AG04450 (cell line): ENCODE measurements at regions not wholly inside any gene's neighbourhood (a gene's known extent, or its start where the extent isn't known, plus 50 kb on each side); places are given as distances from the start of the nearest gene placed in this dataset.

Experiments
- CTCF ChIA-PET: fragments of 300-600, 350-600 bp; formaldehyde crosslinking; extraction: SDS; loops from one replicate; lab custom pipeline; 2022; ENCODE audit warnings: antibody characterized with exemption, inconsistent platforms; lab: Charles Lee
- POLR2A ChIA-PET: fragments of 350-600 bp; formaldehyde crosslinking; extraction: SDS; loops from one replicate; lab custom pipeline; 2021; ENCODE audit warnings: antibody characterized with exemption, inconsistent platforms; lab: Yijun Ruan, JAX
- DNase-seq: peaks from one replicate; pipeline ENCODE4 v3.0.0-alpha.2; 2011; ENCODE audit warnings: low read depth, low spot score
- H3K27ac ChIP-seq: one replicate; pipeline ENCODE4 v1.5.1; 2012; ENCODE audit warnings: low read depth, low read length, control low read depth
- H3K27me3 ChIP-seq: one replicate; pipeline ENCODE4 v1.6.0; 2012; ENCODE audit warnings: low read length; ENCODE audit not compliant: control insufficient read depth, insufficient read depth
- H3K4me3 ChIP-seq: 2 replicates; pipeline ENCODE4 v1.5.1; 2011; ENCODE audit warnings: mild to moderate bottlenecking, low read depth, low read length, control low read depth
- H3K9me3 ChIP-seq: 2 replicates; pipeline ENCODE4 v1.5.1; 2012; ENCODE audit warnings: low read length; ENCODE audit not compliant: control insufficient read depth, insufficient read depth
- TF ChIP-seq, protein P1 (sequence below): IDR thresholded peaks from 2 replicates; pipeline ENCODE4 v1.5.1; 2011; ENCODE audit warnings: low read depth, low read length, control low read depth, inconsistent platforms

DNA sequence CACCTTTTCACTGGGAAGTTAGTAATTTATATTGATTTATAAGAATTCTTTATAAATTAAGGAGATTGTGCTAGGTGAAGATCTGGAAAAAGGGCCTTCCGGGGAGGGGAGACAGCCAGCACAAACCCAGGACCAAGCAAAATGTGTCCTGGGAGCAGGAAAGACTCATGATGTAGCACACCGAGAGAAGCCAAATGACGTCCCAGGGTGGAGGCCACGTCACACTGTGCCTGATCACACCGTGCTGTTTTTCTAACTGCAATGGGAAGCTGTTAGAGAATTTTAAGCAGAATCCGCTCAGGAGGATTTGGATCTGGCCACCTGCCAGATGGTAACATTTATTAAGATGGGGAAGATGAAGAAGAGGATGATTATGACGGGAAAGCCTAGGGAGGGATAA is 72.7 kb upstream of the AKAP12 start:
- Histone ChIP-seq H3K27ac (no peak overlapping the region), H3K9me3 (no peaks in the 10 kb centered on the region), H3K27me3 (peaks cover 2% of the 10 kb centered on the region), H3K4me3 (no peak overlapping the region)
- DNase-seq = no peak
- ChIA-PET CTCF (no interaction called here), POLR2A (no interaction called here)
- TF ChIP-seq, protein P1, sequence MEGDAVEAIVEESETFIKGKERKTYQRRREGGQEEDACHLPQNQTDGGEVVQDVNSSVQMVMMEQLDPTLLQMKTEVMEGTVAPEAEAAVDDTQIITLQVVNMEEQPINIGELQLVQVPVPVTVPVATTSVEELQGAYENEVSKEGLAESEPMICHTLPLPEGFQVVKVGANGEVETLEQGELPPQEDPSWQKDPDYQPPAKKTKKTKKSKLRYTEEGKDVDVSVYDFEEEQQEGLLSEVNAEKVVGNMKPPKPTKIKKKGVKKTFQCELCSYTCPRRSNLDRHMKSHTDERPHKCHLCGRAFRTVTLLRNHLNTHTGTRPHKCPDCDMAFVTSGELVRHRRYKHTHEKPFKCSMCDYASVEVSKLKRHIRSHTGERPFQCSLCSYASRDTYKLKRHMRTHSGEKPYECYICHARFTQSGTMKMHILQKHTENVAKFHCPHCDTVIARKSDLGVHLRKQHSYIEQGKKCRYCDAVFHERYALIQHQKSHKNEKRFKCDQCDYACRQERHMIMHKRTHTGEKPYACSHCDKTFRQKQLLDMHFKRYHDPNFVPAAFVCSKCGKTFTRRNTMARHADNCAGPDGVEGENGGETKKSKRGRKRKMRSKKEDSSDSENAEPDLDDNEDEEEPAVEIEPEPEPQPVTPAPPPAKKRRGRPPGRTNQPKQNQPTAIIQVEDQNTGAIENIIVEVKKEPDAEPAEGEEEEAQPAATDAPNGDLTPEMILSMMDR = no peak

DNA sequence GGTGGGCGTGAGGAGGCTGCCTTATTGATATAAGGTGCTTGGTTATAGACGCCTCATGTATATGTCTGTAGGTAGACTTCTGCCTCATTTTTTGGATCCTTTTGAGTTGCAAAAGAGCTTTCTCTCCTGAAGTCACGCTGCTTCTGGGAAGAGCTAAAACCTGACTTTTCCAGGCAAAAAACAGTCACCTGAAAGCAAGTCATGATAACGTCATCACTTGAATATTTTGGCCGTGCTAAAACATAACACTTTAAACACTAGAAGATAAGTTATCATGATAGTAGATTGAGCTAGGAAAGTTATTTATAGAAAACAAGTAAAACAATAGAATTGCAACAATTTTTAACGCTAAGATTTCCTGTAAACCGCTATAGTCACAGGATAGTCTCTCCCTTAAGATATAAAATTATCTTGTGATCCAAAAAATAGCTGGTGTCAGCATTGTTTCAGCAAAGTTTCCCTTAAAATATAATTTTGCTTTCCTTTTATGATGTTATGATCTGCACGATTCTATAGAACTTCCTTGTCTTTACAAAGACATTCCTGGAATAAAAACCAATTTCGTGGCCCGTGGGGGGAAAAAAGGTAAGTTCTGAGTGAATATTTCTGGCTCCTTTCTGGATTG is 69.0 kb upstream of the AKAP12 start:
- ChIA-PET POLR2A (no interaction called here), CTCF (interaction anchor here (0.6 to 0.8 kb wide), 2 partner anchors 133 to 153 kb away, joined by 3 to 4 read pairs; no protein-coding TSS in a partner anchor)
- DNase-seq = no peak

DNA sequence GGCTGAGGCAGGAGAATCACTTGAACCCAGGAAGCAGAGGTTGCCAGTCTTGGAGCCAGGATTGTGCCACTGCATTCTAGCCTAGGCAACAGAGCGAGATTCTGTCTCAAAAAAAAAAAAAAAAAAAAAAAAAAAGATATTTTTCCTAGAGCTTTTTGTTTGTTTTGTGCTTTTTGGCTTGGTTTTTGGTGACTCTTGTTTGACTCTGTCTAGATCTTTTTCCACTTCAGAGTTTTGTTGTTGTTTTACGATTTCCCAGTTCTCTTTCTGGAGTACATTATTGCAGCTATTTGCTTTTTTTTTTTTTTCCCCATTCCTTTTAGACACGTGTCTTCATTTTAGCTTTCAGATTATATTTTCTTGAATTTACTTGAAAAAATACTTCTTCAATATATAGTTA is 67.0 kb upstream of the AKAP12 start:
- Histone ChIP-seq H3K9me3 (no peaks in the 10 kb centered on the region), H3K4me3 (no peak overlapping the region), H3K27me3 (peaks cover 2% of the 10 kb centered on the region), H3K27ac (no peak overlapping the region)
- CTCF ChIA-PET = interaction anchor here (1.0 kb wide), 1 partner anchor 281 kb away, joined by 6 read pairs; no protein-coding TSS in a partner anchor
- DNase-seq = no peak
- POLR2A ChIA-PET = no interaction called here
- TF ChIP-seq, protein P1 = no peak

More for the DNA sequence above, 69.0 kb upstream of the AKAP12 start:
- no peak overlapping the region for H3K4me3 ChIP-seq
- TF ChIP-seq, protein P1 = no peak
- peaks cover 2% of the 10 kb centered on the region for H3K27me3 ChIP-seq
- no peak overlapping the region for H3K27ac ChIP-seq
- no peaks in the 10 kb centered on the region for H3K9me3 ChIP-seq

DNA sequence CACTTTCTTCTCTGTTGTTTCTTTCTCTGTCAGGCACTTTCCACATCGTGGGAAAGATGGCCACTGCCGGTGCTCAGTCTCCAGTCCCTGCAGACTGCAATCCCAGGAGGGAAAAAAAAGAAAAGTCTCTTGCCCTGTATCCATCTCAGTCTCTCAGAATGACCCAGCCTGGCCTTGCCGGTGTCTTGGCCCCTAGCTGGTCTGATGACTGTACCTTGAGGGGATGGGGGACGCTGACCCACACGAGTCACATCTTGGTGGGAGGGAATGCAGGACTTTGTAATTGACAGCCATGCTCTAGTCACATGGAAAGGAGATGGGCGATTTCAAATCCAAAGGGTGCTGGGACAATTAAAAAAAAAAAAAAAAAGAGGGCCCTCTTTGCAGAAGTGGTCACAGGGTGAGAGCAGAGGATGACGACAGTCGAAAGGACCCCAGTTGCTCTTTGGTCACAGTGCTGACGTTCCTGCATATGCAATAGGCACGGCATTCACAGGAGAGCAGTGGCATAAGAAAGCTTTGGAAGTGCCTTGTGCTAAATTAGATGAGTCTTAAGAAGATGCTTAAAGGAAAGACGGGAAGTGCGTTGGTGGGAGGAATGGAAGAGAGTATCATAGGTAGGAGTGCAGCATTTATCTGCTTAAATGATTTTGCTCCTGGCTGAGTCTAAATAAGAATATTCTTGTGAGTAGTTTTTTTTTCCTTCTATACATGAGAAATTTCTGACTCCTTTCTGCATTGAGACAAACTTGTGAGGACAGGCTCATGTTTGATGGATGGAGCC is 63.9 kb upstream of the AKAP12 start:
- POLR2A ChIA-PET = interaction anchor here (0.7 kb wide), 1 partner anchor 187 kb away, joined by 3 read pairs; no protein-coding TSS in a partner anchor
- CTCF ChIA-PET = no interaction called here
- Histone ChIP-seq H3K9me3 (no peaks in the 10 kb centered on the region), H3K27me3 (peaks cover 2% of the 10 kb centered on the region), H3K4me3 (no peak overlapping the region), H3K27ac (no peak overlapping the region)
- TF ChIP-seq, protein P1 = no peak
- DNase-seq = no peak
